GM12878 (cell line): ENCODE measurements at regions not wholly inside any gene's neighbourhood (a gene's known extent, or its start where the extent isn't known, plus 50 kb on each side); places are given as distances from the start of the nearest gene placed in this dataset.
"Not testable (repeated sequence)": the region's sequence is repeated elsewhere in the genome, so short reads cannot be mapped to it uniquely, and the experiment has no call there.

Experiments used
- BRCA1 ChIP-seq: IDR thresholded peaks from 2 replicates; pipeline ENCODE4 v1.6.1; 2011; ENCODE audit warnings: low read depth, low read length, improper control_type of control experiment
- DPF2 ChIP-seq: fragments of 450-650 bp; IDR thresholded peaks from 2 replicates; pipeline ENCODE4 v1.6.1; 2017; ENCODE audit warnings: mild to moderate bottlenecking
- ETV6 ChIP-seq, 2 experiments: fragments of 450-650 bp in 1 of 2; IDR thresholded peaks in 1 of 2; conservative IDR thresholded peaks in 1 of 2; 2 replicates each; pipeline ENCODE4 v1.6.1; 2014; ENCODE audit warnings: antibody characterized with exemption in 1 of 2, borderline replicate concordance in 1 of 2, low read depth in 1 of 2, mild to moderate bottlenecking in 1 of 2, moderate library complexity in 1 of 2
- FOS ChIP-seq: IDR thresholded peaks from 3 replicates; pipeline ENCODE4 v1.6.1; 2011; ENCODE audit warnings: borderline replicate concordance; ENCODE audit not compliant: insufficient read length; ENCODE audit errors: extremely low read depth
- HCFC1 ChIP-seq: fragments of 150-350 bp; IDR thresholded peaks from 2 replicates; pipeline ENCODE4 v1.6.1; 2014; ENCODE audit warnings: low read length
- HDGF ChIP-seq: fragments of 450-650 bp; IDR thresholded peaks from 2 replicates; pipeline ENCODE4 v1.6.1; 2016; ENCODE audit warnings: antibody characterized with exemption
- JUND ChIP-seq: IDR thresholded peaks from 2 replicates; pipeline ENCODE4 v1.6.1; 2012; ENCODE audit warnings: low read depth, mild to moderate bottlenecking, low read length, improper control_type of control experiment, moderate library complexity
- MTA3 ChIP-seq: IDR thresholded peaks from 2 replicates; pipeline ENCODE4 v1.6.1; 2012; ENCODE audit warnings: low read length, inconsistent platforms, borderline replicate concordance
- STAT1 ChIP-seq: fragments of 450-650 bp; conservative IDR thresholded peaks from 2 replicates; pipeline ENCODE4 v1.6.1; 2014; ENCODE audit warnings: antibody characterized with exemption, mild to moderate bottlenecking
- ZNF274 ChIP-seq: IDR thresholded peaks from one replicate; pipeline ENCODE4 v1.8.0; 2011; ENCODE audit not compliant: insufficient read length, insufficient read depth
- ZSCAN29 ChIP-seq: fragments of 450-650 bp; IDR thresholded peaks from 2 replicates; pipeline ENCODE4 v1.6.1; 2017; ENCODE audit warnings: mild to moderate bottlenecking, moderate library complexity
- TF ChIP-seq, protein P1 (sequence below), 3 experiments: IDR thresholded peaks in 2 of 3; conservative IDR thresholded peaks in 1 of 3; 2 replicates each; pipeline ENCODE4 v1.5.1; 2011; ENCODE audit warnings: low read depth in 3 of 3, low read length in 3 of 3, mild to moderate bottlenecking in 3 of 3, control low read depth in 2 of 3, moderate library complexity in 2 of 3, inconsistent platforms in 1 of 3, mixed read lengths in 1 of 3; ENCODE audit not compliant: control insufficient read depth in 2 of 3, insufficient read depth in 1 of 3; ENCODE audit errors: extremely low read depth in 1 of 3

DNA sequence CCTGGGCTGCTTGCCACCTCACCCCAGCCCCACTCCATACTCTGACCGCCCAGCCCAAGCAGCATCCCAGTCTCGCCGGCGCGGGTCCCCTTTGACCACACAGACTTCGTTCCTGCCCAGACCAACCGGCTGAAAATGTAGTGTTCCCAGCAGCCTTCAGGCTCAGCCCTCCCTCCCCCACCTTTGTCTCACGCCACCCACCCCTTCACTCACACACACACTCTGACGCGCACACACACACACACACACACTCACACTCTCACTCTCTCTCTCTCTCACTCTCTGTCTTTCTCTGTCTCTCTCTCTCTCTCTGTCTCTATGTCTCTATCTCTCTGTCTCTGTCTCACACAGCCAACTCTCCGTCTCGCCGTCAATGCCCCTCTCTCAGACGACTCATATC is 61.0 kb upstream of the FCGR2A start:
- TF ChIP-seq JUND; FOS; ZNF274; ETV6 (conservative IDR thresholded peaks at IDR 0.05 in 1 of 2, IDR thresholded peaks at IDR 0.05 in 1 of 2; ENCODE audit: borderline replicate concordance in 1 of 2, low read depth in 1 of 2); ZSCAN29; MTA3; HDGF; BRCA1; HCFC1; DPF2; STAT1: not testable (repeated sequence)
- TF ChIP-seq, protein P1, sequence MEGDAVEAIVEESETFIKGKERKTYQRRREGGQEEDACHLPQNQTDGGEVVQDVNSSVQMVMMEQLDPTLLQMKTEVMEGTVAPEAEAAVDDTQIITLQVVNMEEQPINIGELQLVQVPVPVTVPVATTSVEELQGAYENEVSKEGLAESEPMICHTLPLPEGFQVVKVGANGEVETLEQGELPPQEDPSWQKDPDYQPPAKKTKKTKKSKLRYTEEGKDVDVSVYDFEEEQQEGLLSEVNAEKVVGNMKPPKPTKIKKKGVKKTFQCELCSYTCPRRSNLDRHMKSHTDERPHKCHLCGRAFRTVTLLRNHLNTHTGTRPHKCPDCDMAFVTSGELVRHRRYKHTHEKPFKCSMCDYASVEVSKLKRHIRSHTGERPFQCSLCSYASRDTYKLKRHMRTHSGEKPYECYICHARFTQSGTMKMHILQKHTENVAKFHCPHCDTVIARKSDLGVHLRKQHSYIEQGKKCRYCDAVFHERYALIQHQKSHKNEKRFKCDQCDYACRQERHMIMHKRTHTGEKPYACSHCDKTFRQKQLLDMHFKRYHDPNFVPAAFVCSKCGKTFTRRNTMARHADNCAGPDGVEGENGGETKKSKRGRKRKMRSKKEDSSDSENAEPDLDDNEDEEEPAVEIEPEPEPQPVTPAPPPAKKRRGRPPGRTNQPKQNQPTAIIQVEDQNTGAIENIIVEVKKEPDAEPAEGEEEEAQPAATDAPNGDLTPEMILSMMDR (IDR thresholded peaks at IDR 0.05 in 2 of 3, conservative IDR thresholded peaks at IDR 0.05 in 1 of 3; ENCODE audit: control insufficient read depth in 2 of 3, extremely low read depth in 1 of 3, insufficient read depth in 1 of 3, low read depth in 3 of 3, low read length in 3 of 3) = not testable (repeated sequence)
